Cardiac fibroblast (primary cell): ENCODE measurements at regions not wholly inside any gene's neighbourhood (a gene's known extent, or its start where the extent isn't known, plus 50 kb on each side); places are given as distances from the start of the nearest gene placed in this dataset.

Source experiments
- DNase-seq, 2 donors: peaks; one replicate each; pipeline versions ENCODE4 v3.0.0 to v3.0.0-alpha.2; 2010; ENCODE audit warnings: low read depth in 2 of 2
- H3K4me3 ChIP-seq, 2 donors: replicated peaks in 1 of 2; 1 replicate in 1 of 2; 2 replicates in 1 of 2; pipeline ENCODE4 v1.5.1; 2011; ENCODE audit warnings: low read depth in 2 of 2, low read length in 2 of 2, mild to moderate bottlenecking in 2 of 2, moderate library complexity in 1 of 2
- CTCF ChIP-seq: IDR thresholded peaks from one replicate; pipeline ENCODE4 v1.5.1; 2011; ENCODE audit warnings: low read depth, mild to moderate bottlenecking, low read length, inconsistent platforms

- H3K4me3 ChIP-seq, result no peak overlapping the region
- DNase-seq, result peak; percentile 18 to 23
- TF ChIP-seq CTCF, result no peak
Observed at GRCh38 chr3:71896751-71897150, 111.8 kb upstream of the PROK2 start.

- DNase-seq, result no peak
- H3K4me3 ChIP-seq, result no peak overlapping the region
- no peak for TF ChIP-seq CTCF
Observed at GRCh38 chr3:71893702-71894479, 108.9 kb upstream of the PROK2 start.

GRCh38 chr3:71893122-71893521 lies 108.2 kb upstream of the PROK2 start:
- H3K4me3 ChIP-seq, result no peak overlapping the region
- no peak for DNase-seq

GRCh38 chr3:71891483-71891882 lies 106.5 kb upstream of the PROK2 start:
- DNase-seq, result no peak
- no peak for TF ChIP-seq CTCF
- H3K4me3 ChIP-seq, result no peak overlapping the region

More at GRCh38 chr3:71893122-71893521, 108.2 kb upstream of the PROK2 start:
- TF ChIP-seq CTCF, result no peak

- no peak for TF ChIP-seq CTCF
- DNase-seq, result no peak
- no peak overlapping the region for H3K4me3 ChIP-seq
Observed at GRCh38 chr3:71890356-71890931, 105.5 kb upstream of the PROK2 start.

GRCh38 chr3:71887256-71887655 lies 102.3 kb upstream of the PROK2 start:
- DNase-seq, result no peak
- TF ChIP-seq CTCF, result no peak
- no peak overlapping the region for H3K4me3 ChIP-seq
